HCT116 (cell line): ENCODE measurements at regions not wholly inside any gene's neighbourhood (a gene's known extent, or its start where the extent isn't known, plus 50 kb on each side); places are given as distances from the start of the nearest gene placed in this dataset.

Experiments
- ATAC-seq: fragments of 200-7000 bp; cut with Tn5 transposase; 2 replicates; pipeline ENCODE4 v1.9.1; 2020; ENCODE audit warnings: mild to moderate bottlenecking, moderate library complexity
- BruUV-seq: library from RNA; stranded (reverse); fragments of 400-500 nt; replicated peaks from 2 replicates; lab custom pipeline; 2021; lab: Mats Ljungman, UMichigan
- CTCF ChIA-PET: fragments of 300-600 bp; sonication (Branson Sonifier 250); formaldehyde crosslinking; loops from one replicate; lab custom pipeline; 2021; ENCODE audit warnings: antibody characterized with exemption; lab: Charles Lee
- POLR2A ChIA-PET: fragments of 300-600, 350-600 bp; sonication (Branson Sonifier 250); formaldehyde crosslinking; loops from one replicate; lab custom pipeline; 2021; ENCODE audit warnings: antibody characterized with exemption; lab: Charles Lee
- RAD21 ChIA-PET, 2 experiments: fragments of 300-600 bp; sonication (Branson Sonifier 250); formaldehyde crosslinking; loops; one replicate each; lab custom pipeline; 2023; ENCODE audit warnings: low total read pairs in 2 of 2; ENCODE audit not compliant: uncharacterized antibody in 2 of 2, unreplicated experiment in 2 of 2, low non-redundant PET in 1 of 2; lab: Charles Lee
- DNase-seq: peaks from one replicate; pipeline ENCODE4 v3.0.0-alpha.2; 2010; ENCODE audit warnings: low read depth, low spot score
- H2AFZ ChIP-seq: fragments of 200-600 bp; shearing (Covaris generic), sonication (generic); 2 replicates; pipeline ENCODE4 v1.6.1; 2017; ENCODE audit warnings: low read depth, mixed run types, mixed read lengths, antibody characterized with exemption, low read length; ENCODE audit not compliant: poor library complexity, severe bottlenecking
- H3K27ac ChIP-seq: 2 replicates; pipeline ENCODE4 v1.5.1; 2012; ENCODE audit warnings: low read depth, low read length
- H3K27me3 ChIP-seq: fragments of 200-600 bp; sonication (generic); 2 replicates; pipeline ENCODE4 v1.6.1; 2016; ENCODE audit warnings: mixed run types, low read length, mixed read lengths; ENCODE audit not compliant: insufficient read depth
- H3K36me3 ChIP-seq, 2 experiments: fragments of 200-500 bp in 1 of 2; fragments of 200-600 bp in 1 of 2; sonication (Bioruptor generic) in 1 of 2; sonication (generic) in 1 of 2; 2 replicates each; pipeline versions ENCODE4 v1.5.1 to v1.6.1; 2014 to 2016; ENCODE audit warnings: low read length in 2 of 2, inconsistent platforms in 1 of 2, mixed read lengths in 1 of 2, mixed run types in 1 of 2; ENCODE audit not compliant: insufficient read depth in 2 of 2, control insufficient read depth in 1 of 2
- H3K4me1 ChIP-seq, 2 experiments: fragments of 200-600 bp in 1 of 2; sonication (generic) in 1 of 2; 2 replicates each; pipeline versions ENCODE4 v1.5.1 to v1.6.1; 2012 to 2017; ENCODE audit warnings: low read length in 2 of 2, inconsistent platforms in 1 of 2, mild to moderate bottlenecking in 1 of 2, mixed read lengths in 1 of 2, mixed run types in 1 of 2, moderate library complexity in 1 of 2; ENCODE audit not compliant: insufficient read depth in 2 of 2, control insufficient read depth in 1 of 2
- H3K4me2 ChIP-seq: fragments of 200-600 bp; sonication (generic); 2 replicates; pipeline ENCODE4 v1.6.1; 2017; ENCODE audit warnings: mixed run types, low read length, mixed read lengths
- H3K4me3 ChIP-seq, 2 experiments: fragments of 200-600 bp in 1 of 2; sonication (generic) in 1 of 2; replicated peaks in 1 of 2; 2 replicates each; pipeline ENCODE4 v1.5.1; 2011 to 2016; ENCODE audit warnings: low read length in 2 of 2, control low read depth in 1 of 2, low read depth in 1 of 2, mild to moderate bottlenecking in 1 of 2, mixed read lengths in 1 of 2, mixed run types in 1 of 2
- H3K79me2 ChIP-seq: fragments of 200-600 bp; sonication (generic); 2 replicates; pipeline ENCODE4 v1.6.1; 2017; ENCODE audit warnings: mild to moderate bottlenecking, mixed run types, low read length, moderate library complexity, mixed read lengths; ENCODE audit not compliant: insufficient read depth
- H3K9ac ChIP-seq: fragments of 200-600 bp; sonication (generic); 2 replicates; pipeline ENCODE4 v1.6.1; 2016; ENCODE audit warnings: low read length, mixed read lengths
- H3K9me2 ChIP-seq: fragments of 200-600 bp; sonication (generic), shearing (Covaris generic); 2 replicates; pipeline ENCODE4 v1.6.1; 2017; ENCODE audit warnings: mixed run types, mild to moderate bottlenecking, moderate library complexity; ENCODE audit not compliant: insufficient read depth
- H3K9me3 ChIP-seq, 2 experiments: fragments of 200-500 bp in 1 of 2; fragments of 200-600 bp in 1 of 2; sonication (Bioruptor generic) in 1 of 2; sonication (generic) in 1 of 2; 2 replicates each; pipeline ENCODE4 v1.6.1; 2014 to 2017; ENCODE audit warnings: low read length in 2 of 2, mixed read lengths in 2 of 2, inconsistent platforms in 1 of 2, low read depth in 1 of 2, mild to moderate bottlenecking in 1 of 2, mixed run types in 1 of 2, moderate library complexity in 1 of 2; ENCODE audit not compliant: control insufficient read depth in 1 of 2, insufficient read depth in 1 of 2
- H4K20me1 ChIP-seq: fragments of 200-600 bp; sonication (generic), shearing (Covaris generic); 2 replicates; pipeline ENCODE4 v1.6.1; 2017; ENCODE audit warnings: mixed run types, mild to moderate bottlenecking, moderate library complexity; ENCODE audit not compliant: insufficient read depth
- CBX3 ChIP-seq: IDR thresholded peaks from 2 replicates; pipeline ENCODE4 v1.6.1; 2012; ENCODE audit warnings: low read depth
- EZH2 ChIP-seq: fragments of 200-600 bp; sonication (generic); IDR thresholded peaks from 2 replicates; pipeline ENCODE4 v1.6.1; 2017; ENCODE audit warnings: antibody characterized with exemption, mixed run types
- EZH2phosphoT487 ChIP-seq: fragments of 200-600 bp; IDR thresholded peaks from 2 replicates; pipeline ENCODE4 v1.6.1; 2018; ENCODE audit warnings: antibody characterized with exemption, borderline replicate concordance
- FOSL1 ChIP-seq: IDR thresholded peaks from 2 replicates; pipeline ENCODE4 v1.6.1; 2012; ENCODE audit warnings: low read depth
- POLR2A ChIP-seq: IDR thresholded peaks from 2 replicates; pipeline ENCODE4 v1.7.0; 2011; ENCODE audit warnings: borderline replicate concordance; ENCODE audit not compliant: insufficient read depth, insufficient read length; ENCODE audit errors: extremely low read depth
- POLR2AphosphoS5 ChIP-seq: IDR thresholded peaks from 2 replicates; pipeline ENCODE4 v1.6.1; 2011; ENCODE audit warnings: mild to moderate bottlenecking, low read depth, low read length, moderate library complexity
- RAD21 ChIP-seq: IDR thresholded peaks from 2 replicates; pipeline ENCODE4 v1.6.1; 2012; ENCODE audit warnings: low read depth, mild to moderate bottlenecking
- SIN3A ChIP-seq: IDR thresholded peaks from 2 replicates; pipeline ENCODE4 v1.6.1; 2012; ENCODE audit warnings: low read depth
- TCF7L2 ChIP-seq: IDR thresholded peaks from 2 replicates; pipeline ENCODE4 v1.7.0; 2011; ENCODE audit warnings: borderline replicate concordance, inconsistent platforms; ENCODE audit not compliant: insufficient read depth, insufficient read length; ENCODE audit errors: extremely low read depth
- YY1 ChIP-seq: IDR thresholded peaks from 2 replicates; pipeline ENCODE4 v1.6.1; 2011; ENCODE audit warnings: low read length, low read depth, moderate library complexity, mild to moderate bottlenecking; ENCODE audit not compliant: insufficient replicate concordance; ENCODE audit errors: extremely low read depth
- intact Hi-C: fragments of 100-400 bp; cut with micrococcal nuclease; formaldehyde crosslinking; loops from 2 replicates; pipeline ENCODE4 v1.10.0; 2022
- TF ChIP-seq, protein P1 (sequence below), 3 experiments: fragments of 200-600 bp in 1 of 3; sonication (generic) in 1 of 3; IDR thresholded peaks in 2 of 3; conservative IDR thresholded peaks in 1 of 3; 2 replicates each; pipeline ENCODE4 v1.5.1; 2012 to 2017; ENCODE audit warnings: low read depth in 2 of 3, low read length in 2 of 3, antibody characterized with exemption in 1 of 3, borderline replicate concordance in 1 of 3, control low read depth in 1 of 3, mild to moderate bottlenecking in 1 of 3, mixed read lengths in 1 of 3, mixed run types in 1 of 3, moderate library complexity in 1 of 3; ENCODE audit not compliant: insufficient read depth in 1 of 3
- TF ChIP-seq, protein P2 (sequence below): IDR thresholded peaks from 2 replicates; pipeline ENCODE4 v1.6.1; 2012
- TF ChIP-seq, protein P3 (sequence below): IDR thresholded peaks from 2 replicates; pipeline ENCODE4 v1.6.1; 2012; ENCODE audit warnings: low read depth

DNA sequence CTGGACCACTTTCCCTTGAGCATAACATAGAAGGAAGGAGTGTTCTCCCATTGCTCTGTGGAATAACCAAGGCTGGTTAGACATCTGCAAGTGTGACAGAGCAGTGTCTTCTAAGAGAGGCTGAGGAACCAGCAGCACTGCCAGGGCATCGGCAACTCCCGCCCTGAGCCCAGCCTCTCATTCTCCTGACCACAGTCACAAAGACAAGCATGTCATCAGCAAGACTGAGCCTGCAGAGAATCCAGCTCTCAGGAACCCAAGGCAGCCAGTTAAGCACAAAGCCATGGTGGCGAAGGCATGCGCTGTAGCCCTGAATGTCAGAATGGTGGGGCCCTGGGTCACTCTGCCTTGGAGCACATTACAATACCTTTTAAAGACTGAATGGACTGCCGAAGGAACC lies 253.9 kb downstream of the AGTPBP1 start:
- Histone ChIP-seq H4K20me1 (no peaks in the 10 kb centered on the region), H2AFZ (no peak overlapping the region), H3K27ac (no peak overlapping the region), H3K9me3 (no peaks in the 10 kb centered on the region), H3K9me2 (no peaks in the 10 kb centered on the region), H3K27me3 (no peaks in the 10 kb centered on the region; the same call in 1 of the 2 replicates), H3K36me3 (no peaks in the 10 kb centered on the region), H3K79me2 (no peaks in the 10 kb centered on the region), H3K9ac (no peak overlapping the region), H3K4me1 (no peaks in the 10 kb centered on the region), H3K4me3 (no peak overlapping the region), H3K4me2 (no peak overlapping the region)
- BruUV-seq, result no TSS peak
- ChIA-PET RAD21 (no interaction called here), CTCF (no interaction called here), POLR2A (no interaction called here)
- intact Hi-C loops, result no loop called here
- DNase-seq (no peak), ATAC-seq (no peak)
- TF ChIP-seq POLR2AphosphoS5 (no peak), FOSL1 (no peak), CBX3 (no peak), YY1 (no peak), SIN3A (no peak)
- TF ChIP-seq, protein P1, sequence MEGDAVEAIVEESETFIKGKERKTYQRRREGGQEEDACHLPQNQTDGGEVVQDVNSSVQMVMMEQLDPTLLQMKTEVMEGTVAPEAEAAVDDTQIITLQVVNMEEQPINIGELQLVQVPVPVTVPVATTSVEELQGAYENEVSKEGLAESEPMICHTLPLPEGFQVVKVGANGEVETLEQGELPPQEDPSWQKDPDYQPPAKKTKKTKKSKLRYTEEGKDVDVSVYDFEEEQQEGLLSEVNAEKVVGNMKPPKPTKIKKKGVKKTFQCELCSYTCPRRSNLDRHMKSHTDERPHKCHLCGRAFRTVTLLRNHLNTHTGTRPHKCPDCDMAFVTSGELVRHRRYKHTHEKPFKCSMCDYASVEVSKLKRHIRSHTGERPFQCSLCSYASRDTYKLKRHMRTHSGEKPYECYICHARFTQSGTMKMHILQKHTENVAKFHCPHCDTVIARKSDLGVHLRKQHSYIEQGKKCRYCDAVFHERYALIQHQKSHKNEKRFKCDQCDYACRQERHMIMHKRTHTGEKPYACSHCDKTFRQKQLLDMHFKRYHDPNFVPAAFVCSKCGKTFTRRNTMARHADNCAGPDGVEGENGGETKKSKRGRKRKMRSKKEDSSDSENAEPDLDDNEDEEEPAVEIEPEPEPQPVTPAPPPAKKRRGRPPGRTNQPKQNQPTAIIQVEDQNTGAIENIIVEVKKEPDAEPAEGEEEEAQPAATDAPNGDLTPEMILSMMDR (IDR thresholded peaks at IDR 0.05 in 2 of 3, conservative IDR thresholded peaks at IDR 0.05 in 1 of 3; ENCODE audit: borderline replicate concordance in 1 of 3, insufficient read depth in 1 of 3, low read depth in 2 of 3, low read length in 2 of 3), result no peak

DNA sequence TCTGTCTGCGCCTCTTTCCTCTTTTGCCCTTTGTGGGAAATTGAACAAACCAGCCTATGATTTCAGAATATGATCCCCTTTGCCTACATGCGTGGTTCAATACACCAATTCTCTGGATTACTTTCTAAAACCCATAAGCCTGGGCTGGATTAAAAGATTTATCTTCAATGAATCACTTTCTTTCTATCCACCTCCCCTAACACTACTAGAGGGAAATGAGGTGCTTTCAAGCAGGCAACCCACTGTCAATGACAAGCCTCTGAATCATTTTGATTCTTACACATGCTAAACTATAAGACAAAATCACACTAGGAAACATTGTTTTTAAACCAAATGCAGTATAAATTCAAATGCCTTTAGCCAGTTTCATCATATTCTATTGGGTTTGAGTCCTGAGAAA lies 257.5 kb downstream of the AGTPBP1 start:
- DNase-seq (no peak), ATAC-seq (no peak)
- Histone ChIP-seq H3K4me1 (no peaks in the 10 kb centered on the region), H3K4me2 (no peak overlapping the region), H3K9me3 (no peaks in the 10 kb centered on the region), H2AFZ (no peak overlapping the region), H3K27ac (no peak overlapping the region), H3K4me3 (no peak overlapping the region), H3K27me3 (peaks cover 4% of the 10 kb centered on the region; the same call in 1 of the 2 replicates), H3K36me3 (no peaks in the 10 kb centered on the region), H4K20me1 (no peaks in the 10 kb centered on the region), H3K9ac (no peak overlapping the region), H3K9me2 (no peaks in the 10 kb centered on the region), H3K79me2 (no peaks in the 10 kb centered on the region)
- CTCF ChIA-PET, result interaction anchor here (0.6 kb wide), 1 partner anchor 468 kb away, joined by 3 read pairs; no protein-coding TSS in a partner anchor
- POLR2A ChIA-PET, result no interaction called here
- RAD21 ChIA-PET, result no interaction called here
- intact Hi-C loops, result no loop called here
- no TSS peak for BruUV-seq
- TF ChIP-seq POLR2A, result no peak
- no peak for TF ChIP-seq EZH2
- no peak for TF ChIP-seq TCF7L2
- TF ChIP-seq, protein P2, sequence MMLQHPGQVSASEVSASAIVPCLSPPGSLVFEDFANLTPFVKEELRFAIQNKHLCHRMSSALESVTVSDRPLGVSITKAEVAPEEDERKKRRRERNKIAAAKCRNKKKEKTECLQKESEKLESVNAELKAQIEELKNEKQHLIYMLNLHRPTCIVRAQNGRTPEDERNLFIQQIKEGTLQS, result no peak
- TF ChIP-seq, protein P3, sequence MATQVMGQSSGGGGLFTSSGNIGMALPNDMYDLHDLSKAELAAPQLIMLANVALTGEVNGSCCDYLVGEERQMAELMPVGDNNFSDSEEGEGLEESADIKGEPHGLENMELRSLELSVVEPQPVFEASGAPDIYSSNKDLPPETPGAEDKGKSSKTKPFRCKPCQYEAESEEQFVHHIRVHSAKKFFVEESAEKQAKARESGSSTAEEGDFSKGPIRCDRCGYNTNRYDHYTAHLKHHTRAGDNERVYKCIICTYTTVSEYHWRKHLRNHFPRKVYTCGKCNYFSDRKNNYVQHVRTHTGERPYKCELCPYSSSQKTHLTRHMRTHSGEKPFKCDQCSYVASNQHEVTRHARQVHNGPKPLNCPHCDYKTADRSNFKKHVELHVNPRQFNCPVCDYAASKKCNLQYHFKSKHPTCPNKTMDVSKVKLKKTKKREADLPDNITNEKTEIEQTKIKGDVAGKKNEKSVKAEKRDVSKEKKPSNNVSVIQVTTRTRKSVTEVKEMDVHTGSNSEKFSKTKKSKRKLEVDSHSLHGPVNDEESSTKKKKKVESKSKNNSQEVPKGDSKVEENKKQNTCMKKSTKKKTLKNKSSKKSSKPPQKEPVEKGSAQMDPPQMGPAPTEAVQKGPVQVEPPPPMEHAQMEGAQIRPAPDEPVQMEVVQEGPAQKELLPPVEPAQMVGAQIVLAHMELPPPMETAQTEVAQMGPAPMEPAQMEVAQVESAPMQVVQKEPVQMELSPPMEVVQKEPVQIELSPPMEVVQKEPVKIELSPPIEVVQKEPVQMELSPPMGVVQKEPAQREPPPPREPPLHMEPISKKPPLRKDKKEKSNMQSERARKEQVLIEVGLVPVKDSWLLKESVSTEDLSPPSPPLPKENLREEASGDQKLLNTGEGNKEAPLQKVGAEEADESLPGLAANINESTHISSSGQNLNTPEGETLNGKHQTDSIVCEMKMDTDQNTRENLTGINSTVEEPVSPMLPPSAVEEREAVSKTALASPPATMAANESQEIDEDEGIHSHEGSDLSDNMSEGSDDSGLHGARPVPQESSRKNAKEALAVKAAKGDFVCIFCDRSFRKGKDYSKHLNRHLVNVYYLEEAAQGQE, result no peak
- TF ChIP-seq FOSL1, result no peak
- TF ChIP-seq YY1, result no peak
- no peak for TF ChIP-seq RAD21
- no peak for TF ChIP-seq EZH2phosphoT487
